LHCN-M2 (cell line): ENCODE measurements at regions not wholly inside any gene's neighbourhood (a gene's known extent, or its start where the extent isn't known, plus 50 kb on each side); places are given as distances from the start of the nearest gene placed in this dataset.

Source experiments
- DNase-seq: peaks from one replicate; pipeline ENCODE4 v3.0.0-alpha.2; 2012; ENCODE audit warnings: low read depth

DNA sequence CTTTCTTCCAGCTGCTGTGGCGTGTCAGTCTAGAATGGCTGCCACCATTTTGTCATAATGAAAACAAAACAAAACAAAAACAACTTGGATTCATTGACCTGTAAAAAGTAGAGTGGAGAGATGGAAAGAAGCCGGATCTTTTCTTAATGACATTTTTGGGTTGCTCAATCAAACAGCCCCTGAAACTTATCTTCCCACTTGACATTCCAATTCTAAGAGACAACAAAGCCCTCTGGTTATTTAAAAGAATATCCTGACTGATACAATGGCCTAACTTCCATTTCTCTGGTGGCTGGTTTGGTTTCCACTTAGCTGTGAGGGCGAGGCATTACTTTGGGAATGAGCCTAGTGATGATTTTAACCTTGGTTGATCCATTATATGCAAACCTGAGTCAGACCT lies 123.7 kb downstream of the AQP4 start:
- no peak for DNase-seq

GRCh38 chr18:26741048-26741447 lies 124.5 kb downstream of the AQP4 start:
- DNase-seq: no peak

DNA sequence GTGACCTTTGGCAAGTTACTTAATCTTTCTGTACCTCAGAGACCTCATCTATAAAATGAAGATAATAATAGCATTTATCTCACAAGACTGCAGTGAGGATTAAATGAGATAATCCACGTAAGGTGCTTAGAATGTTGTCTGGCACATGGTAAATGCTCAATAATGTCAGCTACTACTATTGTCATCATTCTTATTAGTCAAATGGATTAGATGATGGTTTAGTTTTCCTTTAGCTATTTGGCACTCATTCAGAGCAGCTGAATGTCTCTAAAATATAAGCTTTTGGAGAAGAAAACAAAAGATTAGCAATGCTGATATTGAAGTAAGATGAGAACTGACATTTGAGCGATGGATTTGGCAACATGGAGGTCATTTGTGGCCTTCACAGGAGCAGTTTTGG lies 125.1 kb downstream of the AQP4 start:
- no peak for DNase-seq

DNA sequence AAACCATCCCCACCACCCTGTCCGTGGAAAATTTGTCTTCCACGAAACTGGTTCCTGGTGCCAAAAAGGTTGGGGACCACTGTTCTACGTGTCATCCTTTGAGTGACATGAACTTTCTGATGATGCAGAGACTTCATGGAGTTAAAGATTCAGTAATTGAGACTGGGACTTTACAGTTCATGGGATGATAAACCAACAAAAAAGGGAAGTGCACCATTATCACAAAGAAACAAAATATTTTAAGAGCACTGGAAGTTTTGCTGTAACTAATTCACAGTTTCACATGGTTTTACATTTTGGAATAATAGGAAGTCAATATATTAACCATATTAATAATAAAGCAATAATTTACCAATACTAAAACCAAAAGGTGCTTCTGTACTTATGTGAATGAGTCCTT lies 126.8 kb downstream of the AQP4 start:
- no peak for DNase-seq

- DNase-seq: no peak
Measured at GRCh38 chr18:26736301-26736700, 129.2 kb downstream of the AQP4 start.

DNA sequence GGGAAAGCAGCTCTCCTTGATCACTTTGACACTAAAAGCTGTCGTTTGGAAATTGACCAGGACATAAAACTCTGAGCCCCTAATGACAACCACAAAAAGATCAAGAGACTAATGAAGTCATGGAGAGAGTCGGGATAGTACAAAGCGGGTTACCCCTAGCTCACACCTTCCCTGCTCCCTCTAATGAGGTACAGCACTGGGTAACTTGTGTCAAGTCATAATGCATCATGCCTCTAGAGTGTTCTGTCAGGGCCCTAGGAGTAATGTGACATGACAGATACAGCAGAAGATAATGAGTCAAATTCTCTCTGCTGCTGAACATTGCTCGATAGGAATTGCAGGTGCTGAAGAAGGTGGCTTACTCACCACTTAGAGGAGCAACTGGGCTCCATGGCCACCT lies 130.7 kb downstream of the AQP4 start:
- no peak for DNase-seq

GRCh38 chr18:26729449-26729848 lies 136.1 kb downstream of the AQP4 start:
- DNase-seq: no peak

DNA sequence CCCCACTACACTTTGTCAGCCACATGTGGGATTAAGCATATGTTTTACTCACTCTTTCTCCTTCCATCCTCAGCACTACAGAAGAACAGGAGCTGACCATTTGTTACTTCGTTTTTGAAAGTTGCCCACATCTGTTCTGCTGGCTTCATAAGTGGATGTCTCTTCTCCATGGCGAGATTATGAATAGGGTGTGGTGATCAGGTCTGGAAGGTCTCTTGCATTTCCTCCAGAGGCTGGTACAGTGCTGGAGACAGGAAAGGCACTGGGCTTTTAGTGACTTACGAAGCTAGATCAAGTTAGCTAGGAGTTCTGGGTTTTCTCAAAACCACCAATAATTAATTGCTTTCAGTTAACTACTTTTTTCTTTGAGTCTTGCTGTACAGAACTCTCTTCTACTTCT lies 136.5 kb downstream of the AQP4 start:
- no peak for DNase-seq

DNA sequence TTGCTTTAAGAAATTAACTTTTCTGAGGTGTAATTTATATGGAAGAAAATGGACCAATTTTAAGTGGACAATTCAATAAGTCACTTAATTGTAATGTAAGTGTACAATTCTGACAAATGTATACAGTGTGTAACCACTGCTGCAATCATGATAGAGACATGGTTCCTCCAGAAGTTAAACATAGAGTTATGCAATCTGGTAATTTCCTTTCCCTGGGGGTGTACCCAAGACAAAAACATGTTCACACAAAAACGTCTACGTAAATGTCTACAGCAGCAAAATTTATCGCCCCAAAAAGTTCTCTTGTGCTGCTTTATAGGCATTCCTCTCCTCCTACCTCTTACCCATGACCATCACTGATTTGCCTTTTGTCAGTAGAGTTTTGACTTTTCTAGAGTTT lies 141.5 kb downstream of the AQP4 start:
- DNase-seq: no peak

DNA sequence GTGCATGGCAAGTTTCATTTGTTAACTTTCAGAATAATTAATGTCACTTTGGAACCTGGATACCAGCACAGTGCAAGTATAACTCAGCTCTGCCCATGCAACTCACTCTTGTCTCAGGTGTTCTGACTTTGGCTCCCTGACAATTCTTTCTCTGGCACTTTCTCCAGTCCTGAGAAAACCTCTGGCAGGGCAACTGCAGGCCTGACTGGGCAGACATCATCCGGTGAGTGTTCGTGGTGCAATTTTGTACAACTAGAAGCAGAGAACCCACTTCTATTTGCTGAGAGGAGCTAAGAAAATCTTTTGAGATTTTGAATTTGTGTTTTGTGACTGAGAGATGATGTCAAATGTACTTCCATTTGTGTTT lies 143.0 kb downstream of the AQP4 start:
- DNase-seq: no peak

DNA sequence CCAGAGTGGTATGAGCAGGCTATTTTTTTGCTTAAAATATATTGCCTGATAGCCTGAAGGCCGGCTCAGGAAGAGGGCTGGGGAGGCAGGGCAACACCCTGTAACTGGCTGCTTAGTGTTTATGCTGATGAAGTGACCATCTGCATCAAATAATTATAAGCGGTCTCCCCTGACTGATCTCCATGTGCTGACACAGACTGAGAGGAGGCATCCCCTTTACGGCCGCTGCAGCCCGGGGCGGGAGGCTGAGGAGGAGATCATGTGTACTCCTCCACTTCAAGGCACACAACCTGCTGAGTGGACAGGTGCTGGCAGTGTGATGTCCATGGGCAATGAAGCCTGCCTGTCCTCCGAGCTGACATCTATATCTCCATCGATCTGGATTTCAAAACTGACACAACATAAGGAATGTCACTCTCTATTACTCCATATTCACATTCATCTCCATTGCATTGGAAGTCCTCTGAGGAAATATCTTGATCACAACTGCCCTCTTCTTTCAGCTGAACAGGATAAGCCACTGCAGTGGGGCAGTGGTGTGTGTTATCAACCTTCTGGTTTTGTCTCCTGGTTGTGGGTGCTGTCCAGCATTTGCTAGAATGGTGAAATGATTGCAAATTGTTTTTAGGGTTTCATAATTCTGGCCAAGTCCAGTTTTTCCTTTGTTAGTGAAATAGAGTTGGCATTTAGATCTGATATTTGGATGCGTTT lies 143.5 kb downstream of the AQP4 start:
- no peak for DNase-seq

DNA sequence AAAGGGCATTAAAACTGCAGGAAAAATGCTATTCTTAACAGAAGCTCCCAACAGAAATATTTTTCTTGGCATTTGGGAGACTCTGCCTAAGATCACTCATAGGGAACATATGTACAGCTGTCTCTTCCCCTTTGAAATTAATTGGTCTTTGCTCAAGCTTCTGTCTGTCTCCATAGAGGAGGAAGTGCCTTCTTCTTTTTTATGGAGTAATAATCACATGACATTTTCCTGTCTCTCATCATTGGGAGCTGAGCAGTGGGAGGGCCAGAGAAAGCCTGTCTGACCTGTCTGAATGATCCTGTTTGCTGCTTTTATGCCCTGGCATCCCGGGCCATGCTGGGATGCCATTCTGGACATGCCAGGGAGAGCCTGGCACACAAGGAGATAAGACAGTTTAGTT lies 145.6 kb downstream of the AQP4 start:
- no peak for DNase-seq

DNA sequence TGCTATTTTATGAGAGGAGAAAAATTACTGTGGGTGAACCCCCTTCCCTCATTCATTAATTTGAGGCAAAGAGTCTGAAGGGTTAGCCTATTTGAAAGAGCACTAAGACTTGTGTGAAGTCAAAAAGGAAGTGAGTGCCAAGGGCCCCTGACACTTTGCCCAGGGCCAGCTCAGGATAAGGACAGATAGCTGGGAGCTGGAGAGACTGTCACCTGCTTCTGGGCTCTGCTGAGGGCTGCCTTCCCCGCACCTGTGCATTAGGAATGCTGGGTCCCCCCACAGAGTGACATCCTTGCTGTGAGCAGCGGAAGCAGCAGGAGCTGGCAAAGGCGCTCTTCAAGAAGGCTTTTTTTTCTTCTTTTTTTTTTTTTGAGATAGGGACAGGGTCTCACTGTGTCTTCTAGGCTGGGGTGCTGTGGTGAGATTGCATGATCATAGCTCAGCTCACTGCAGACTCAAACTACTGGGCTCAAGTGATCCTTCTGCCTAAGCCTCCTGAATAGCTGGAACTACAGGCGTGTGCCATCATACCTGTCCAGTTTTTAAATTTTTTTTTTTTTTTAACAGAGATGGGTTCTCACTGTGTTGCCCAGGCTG lies 148.3 kb downstream of the AQP4 start:
- DNase-seq: no peak

GRCh38 chr18:26714739-26715138 lies 150.8 kb downstream of the AQP4 start:
- no peak for DNase-seq

- DNase-seq: no peak
Measured at GRCh38 chr18:26711756-26712155, 153.8 kb downstream of the AQP4 start.

GRCh38 chr18:26710470-26711096 lies 154.9 kb downstream of the AQP4 start:
- DNase-seq: no peak

GRCh38 chr18:26709897-26710296 lies 155.6 kb downstream of the AQP4 start:
- no peak for DNase-seq

- no peak for DNase-seq
Measured at GRCh38 chr18:26708806-26709716, 156.4 kb downstream of the AQP4 start.

DNA sequence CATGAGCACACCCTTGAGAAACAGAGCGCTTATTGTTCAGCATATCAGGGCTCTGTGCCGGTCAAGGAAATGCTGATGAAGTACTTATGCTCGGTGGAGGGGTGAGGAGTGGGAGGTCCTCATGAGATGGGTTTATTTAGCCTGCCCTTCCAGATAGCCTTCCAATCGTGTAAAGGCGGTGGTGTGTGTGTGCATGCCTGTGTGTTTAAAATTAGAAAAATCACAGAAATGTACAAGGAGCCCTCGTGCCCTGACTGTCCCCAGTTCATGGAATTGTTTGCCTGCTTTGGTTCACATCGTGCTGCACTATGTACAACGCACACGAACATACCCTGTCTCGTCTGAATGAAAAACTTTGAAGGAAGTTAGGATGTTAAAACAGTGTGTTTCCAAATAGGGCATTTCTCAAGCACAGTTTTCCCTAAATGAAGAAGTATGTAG lies 158.6 kb downstream of the AQP4 start:
- no peak for DNase-seq

- no peak for DNase-seq
Measured at GRCh38 chr18:26705757-26706156, 157.4 kb upstream of the KCTD1 start.

DNA sequence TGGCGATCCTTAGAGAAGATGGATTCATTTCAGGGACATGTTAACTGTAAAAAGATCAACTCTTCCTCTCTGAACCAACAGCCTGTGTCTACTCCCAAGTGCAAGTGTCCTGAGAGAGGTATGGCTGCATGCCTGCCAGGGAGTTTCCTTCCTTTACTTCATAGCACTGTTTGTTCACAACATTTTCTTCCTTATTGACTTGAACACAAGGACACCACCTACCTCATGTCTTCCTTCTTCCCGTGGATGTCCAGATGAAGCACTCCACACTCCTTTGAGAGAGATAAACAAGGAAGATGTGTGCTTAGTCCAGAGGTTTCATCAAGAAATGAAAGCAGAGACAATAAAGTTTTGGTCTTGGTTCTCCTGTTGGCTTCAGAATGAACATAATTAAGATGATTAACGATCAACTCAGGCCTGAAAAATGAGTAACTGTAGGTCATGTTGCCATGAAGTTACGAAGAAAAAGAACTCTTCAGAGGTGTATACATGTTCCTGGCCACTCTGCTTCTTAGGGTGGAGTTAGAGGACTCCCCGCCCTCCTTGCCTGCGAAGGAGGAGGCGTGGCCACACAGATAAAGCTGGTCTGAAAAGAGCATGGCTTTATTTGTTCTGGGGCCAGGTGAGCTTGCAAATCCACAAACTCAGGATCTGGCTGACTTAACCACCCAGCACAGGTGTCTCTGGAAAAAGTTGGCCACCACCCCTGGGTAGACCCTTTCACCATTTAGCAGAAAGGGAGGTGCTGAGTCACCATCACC lies 155.0 kb upstream of the KCTD1 start:
- no peak for DNase-seq
